Effector memory CD8-positive, alpha-beta T cell (primary cell): ENCODE measurements at regions not wholly inside any gene's neighbourhood (a gene's known extent, or its start where the extent isn't known, plus 50 kb on each side); places are given as distances from the start of the nearest gene placed in this dataset.

ENCODE experiments used
- ATAC-seq: fragments of 150-1000 bp; cut with Tn5 transposase; replicated peaks from 2 replicates; pipeline ENCODE4 v1.10.0; 2021; ENCODE audit warnings: mild to moderate bottlenecking, moderate library complexity
- DNase-seq, 3 experiments: peaks; one replicate each; pipeline ENCODE4 v3.0.0; 2021
- H3K27ac Mint-ChIP-seq, 2 donors: one replicate each; pipeline ENCODE4 v1.8.0; 2022; ENCODE audit warnings: mild to moderate bottlenecking in 2 of 2, mixed read lengths in 2 of 2, moderate library complexity in 2 of 2
- H3K27me3 Mint-ChIP-seq, 2 donors: one replicate each; pipeline ENCODE4 v1.8.0; 2022; ENCODE audit warnings: mixed read lengths in 2 of 2
- H3K36me3 Mint-ChIP-seq: one replicate; pipeline ENCODE4 v1.8.0; 2022; ENCODE audit warnings: mild to moderate bottlenecking, moderate library complexity, mixed read lengths; ENCODE audit not compliant: insufficient read depth
- H3K4me1 Mint-ChIP-seq, 2 donors: one replicate each; pipeline ENCODE4 v1.8.0; 2022; ENCODE audit warnings: low read depth in 2 of 2, mixed read lengths in 2 of 2
- H3K4me3 Mint-ChIP-seq, 2 donors: one replicate each; pipeline ENCODE4 v1.8.0; 2022; ENCODE audit warnings: mild to moderate bottlenecking in 2 of 2, mixed read lengths in 2 of 2, moderate library complexity in 2 of 2
- H3K9me3 Mint-ChIP-seq, 2 donors: one replicate each; pipeline ENCODE4 v1.8.0; 2022; ENCODE audit warnings: mixed read lengths in 2 of 2

DNA sequence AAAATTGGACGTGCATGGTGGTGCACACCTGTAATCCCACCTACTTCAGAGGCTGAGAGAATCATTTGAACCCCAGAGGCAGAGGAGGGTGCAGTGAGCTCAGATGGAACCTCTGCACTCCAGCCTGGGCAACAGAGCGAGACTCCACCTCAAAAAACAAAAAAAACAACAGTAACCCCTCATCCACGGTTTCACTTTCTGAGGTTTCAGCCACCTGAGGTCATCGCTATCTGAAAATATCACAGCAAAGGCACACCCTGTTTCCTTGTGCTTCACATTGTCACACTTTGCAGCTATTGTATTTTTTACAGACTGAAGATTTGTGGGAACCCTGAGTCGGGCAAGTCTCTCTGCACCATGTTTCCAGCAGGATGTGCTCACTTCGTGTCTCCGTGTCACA is 54.1 kb upstream of the FOXQ1 start:
- DNase-seq (no peak), ATAC-seq (no peak)
- Mint-ChIP-seq H3K9me3 (no peaks in the 10 kb centered on the region), H3K27ac (no peak overlapping the region), H3K27me3 (peaks cover 21 to 53% of the 10 kb centered on the region in 2 donors), H3K4me1 (no peaks in the 10 kb centered on the region), H3K4me3 (no peak overlapping the region), H3K36me3 (no peaks in the 10 kb centered on the region)

DNA sequence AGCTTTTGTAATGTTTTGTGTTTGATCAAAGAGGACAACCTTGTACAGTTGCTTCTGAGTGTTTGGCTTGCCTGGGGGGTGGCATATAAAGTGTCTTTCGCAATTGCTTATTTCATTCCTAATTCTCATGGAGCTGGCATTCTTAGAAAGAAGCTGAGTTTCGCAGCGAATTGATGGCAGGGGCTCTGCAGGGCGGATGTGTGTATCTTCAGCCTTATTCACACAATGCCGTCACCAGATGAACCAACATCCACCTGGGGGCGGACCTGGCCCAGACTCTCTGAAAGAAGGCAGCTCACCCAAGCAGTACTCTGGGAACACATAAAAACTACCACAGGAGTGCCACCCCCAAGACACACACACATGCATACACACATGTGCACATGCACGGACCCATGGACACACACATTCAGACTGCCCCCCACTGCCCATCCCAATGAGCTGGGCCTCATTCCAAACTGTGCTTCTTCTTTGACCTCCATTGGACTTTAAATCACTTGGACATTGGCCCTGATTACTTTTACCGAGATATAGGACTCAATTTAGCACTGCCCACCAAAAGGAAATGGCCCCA is 55.4 kb upstream of the FOXQ1 start:
- peaks cover 21 to 58% of the 10 kb centered on the region in 2 donors for H3K27me3 Mint-ChIP-seq
- no peaks in the 10 kb centered on the region for H3K4me1 Mint-ChIP-seq
- no peak overlapping the region for H3K4me3 Mint-ChIP-seq
- H3K36me3 Mint-ChIP-seq: no peaks in the 10 kb centered on the region
- H3K9me3 Mint-ChIP-seq: no peaks in the 10 kb centered on the region
- no peak overlapping the region for H3K27ac Mint-ChIP-seq
- ATAC-seq (no peak), DNase-seq (no peak)

DNA sequence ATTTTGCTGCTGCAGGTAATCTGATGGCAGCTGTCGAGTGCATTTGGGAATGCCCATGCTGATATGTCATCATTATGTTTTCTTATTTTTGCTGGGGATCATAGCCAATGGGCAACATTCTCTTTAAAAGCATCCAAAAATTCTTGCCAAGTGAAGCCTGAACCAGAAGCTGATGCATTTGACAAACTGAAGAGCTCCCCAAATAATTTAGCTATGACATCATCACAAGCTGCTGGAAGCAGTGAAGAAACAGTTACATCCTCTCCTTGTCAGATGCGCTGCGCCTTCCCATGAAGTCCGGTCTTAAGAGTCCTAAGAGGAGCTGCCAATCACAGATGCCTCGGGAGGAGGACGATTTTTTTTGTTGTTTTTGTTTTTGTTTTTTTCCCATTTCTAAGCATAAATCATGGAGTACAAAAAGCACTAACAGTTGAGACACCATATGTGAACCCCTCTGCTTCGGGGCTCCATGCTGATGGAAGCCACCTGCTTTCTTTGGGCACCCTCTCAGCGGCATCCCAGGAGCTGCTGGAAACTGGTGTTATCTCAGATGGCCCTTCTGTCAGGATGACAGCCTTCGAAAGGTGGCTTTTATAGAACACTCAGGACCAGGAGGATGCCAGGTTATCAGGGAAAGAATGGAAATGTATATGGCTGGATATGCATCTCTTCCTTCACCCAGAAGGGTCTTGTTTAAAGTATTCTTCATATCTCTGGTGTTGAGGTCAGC is 56.1 kb upstream of the FOXQ1 start:
- Mint-ChIP-seq H3K4me1 (no peaks in the 10 kb centered on the region), H3K27ac (no peak overlapping the region), H3K4me3 (no peak overlapping the region), H3K27me3 (peaks cover 23 to 62% of the 10 kb centered on the region in 2 donors), H3K36me3 (no peaks in the 10 kb centered on the region), H3K9me3 (no peaks in the 10 kb centered on the region)
- ATAC-seq (no peak), DNase-seq (no peak)

DNA sequence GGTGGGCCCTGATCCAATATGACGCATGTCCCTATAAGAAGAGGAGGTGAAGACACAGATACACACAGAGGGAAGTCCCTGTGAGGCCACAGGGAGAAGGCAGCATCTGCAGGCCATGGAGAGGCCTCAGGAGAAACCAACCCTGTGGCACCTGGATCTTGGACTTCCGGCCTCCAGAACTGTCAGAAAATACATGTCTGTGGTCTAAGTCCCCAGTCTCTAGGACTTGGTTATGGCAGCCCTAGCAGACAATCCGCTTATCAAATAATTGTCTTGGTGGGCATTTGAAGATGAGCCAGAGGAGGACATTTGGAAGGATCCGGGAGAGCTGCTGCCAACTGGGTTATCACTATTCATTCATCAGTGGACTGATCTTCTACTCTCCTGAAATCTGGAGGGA is 57.6 kb upstream of the FOXQ1 start:
- DNase-seq (no peak), ATAC-seq (no peak)
- Mint-ChIP-seq H3K27ac (no peak overlapping the region), H3K4me1 (no peaks in the 10 kb centered on the region), H3K27me3 (peaks cover 35 to 67% of the 10 kb centered on the region in 2 donors), H3K4me3 (no peak overlapping the region), H3K36me3 (no peaks in the 10 kb centered on the region), H3K9me3 (no peaks in the 10 kb centered on the region)

GRCh38 chr6:1253816-1254215 is 58.1 kb upstream of the FOXQ1 start:
- peaks cover 40 to 69% of the 10 kb centered on the region in 2 donors for H3K27me3 Mint-ChIP-seq

DNA sequence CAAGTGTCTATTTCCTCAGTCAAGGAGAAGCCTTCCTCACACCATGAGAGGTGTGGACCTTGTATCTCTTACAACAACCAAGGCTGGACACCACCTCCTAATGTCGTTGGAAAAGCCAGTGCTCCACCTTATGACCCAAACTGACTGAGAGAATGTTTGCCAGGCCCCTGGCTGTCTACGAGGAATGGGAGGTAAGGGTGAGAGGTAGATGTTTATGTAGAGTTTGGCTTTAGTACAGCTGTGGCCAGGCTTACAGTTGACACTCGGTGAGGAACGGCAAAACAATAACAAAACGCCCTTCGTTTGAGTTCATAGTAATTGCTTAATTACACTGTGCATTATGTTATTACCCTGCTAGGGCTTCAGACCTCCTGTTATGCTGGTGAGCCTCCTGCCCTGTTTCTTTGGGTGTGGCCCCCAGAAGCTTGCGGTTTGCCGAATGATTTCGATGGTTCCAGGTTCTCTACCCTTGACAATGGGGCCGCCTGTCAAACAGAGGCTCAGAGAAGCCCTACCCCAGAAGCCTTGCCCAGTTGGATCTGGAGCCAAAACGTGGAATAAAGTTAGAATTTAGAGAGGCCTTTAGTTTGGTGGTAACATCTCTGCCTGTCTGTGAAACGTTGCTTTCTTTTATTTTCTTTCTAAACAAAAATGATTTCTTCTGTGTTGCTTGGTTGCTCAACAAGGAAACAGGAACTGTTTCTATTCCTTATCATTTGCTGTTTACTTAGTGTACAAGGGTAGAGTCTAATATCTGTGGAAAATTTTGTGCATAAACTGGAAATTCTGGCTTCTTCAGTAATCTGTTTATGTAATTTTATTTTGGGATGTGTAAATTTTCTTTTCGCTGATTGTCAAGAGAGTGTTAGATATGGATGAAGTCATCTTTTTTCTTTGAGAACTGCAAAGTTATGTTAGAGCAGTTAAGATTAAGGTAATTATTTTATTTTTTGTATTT is 60.4 kb upstream of the FOXQ1 start:
- H3K27me3 Mint-ChIP-seq: peaks cover 41 to 62% of the 10 kb centered on the region in 2 donors

More at GRCh38 chr6:1253816-1254215, 58.1 kb upstream of the FOXQ1 start:
- Mint-ChIP-seq H3K9me3 (no peaks in the 10 kb centered on the region), H3K36me3 (no peaks in the 10 kb centered on the region), H3K4me1 (no peaks in the 10 kb centered on the region), H3K27ac (no peak overlapping the region), H3K4me3 (no peak overlapping the region)
- DNase-seq (no peak), ATAC-seq (no peak)

GRCh38 chr6:1250489-1251197 is 61.3 kb upstream of the FOXQ1 start:
- no peak overlapping the region for H3K4me3 Mint-ChIP-seq
- no peak overlapping the region for H3K27ac Mint-ChIP-seq
- no peaks in the 10 kb centered on the region for H3K36me3 Mint-ChIP-seq
- DNase-seq (no peak), ATAC-seq (no peak)
- H3K4me1 Mint-ChIP-seq: no peaks in the 10 kb centered on the region
- H3K27me3 Mint-ChIP-seq: peaks cover 35 to 53% of the 10 kb centered on the region in 2 donors
- H3K9me3 Mint-ChIP-seq: no peaks in the 10 kb centered on the region

More for the DNA sequence above, 60.4 kb upstream of the FOXQ1 start:
- Mint-ChIP-seq H3K4me3 (no peak overlapping the region), H3K4me1 (no peaks in the 10 kb centered on the region), H3K36me3 (no peaks in the 10 kb centered on the region), H3K9me3 (no peaks in the 10 kb centered on the region), H3K27ac (no peak overlapping the region)
- DNase-seq: no peak
- no peak for ATAC-seq

GRCh38 chr6:1247894-1248293 is 64.0 kb upstream of the FOXQ1 start:
- no peaks in the 10 kb centered on the region for H3K9me3 Mint-ChIP-seq
- no peaks in the 10 kb centered on the region for H3K36me3 Mint-ChIP-seq
- ATAC-seq (no peak), DNase-seq (no peak)
- H3K27me3 Mint-ChIP-seq: peaks cover 20 to 33% of the 10 kb centered on the region in 2 donors
- H3K27ac Mint-ChIP-seq: no peak overlapping the region
- no peaks in the 10 kb centered on the region for H3K4me1 Mint-ChIP-seq
- H3K4me3 Mint-ChIP-seq: no peak overlapping the region

DNA sequence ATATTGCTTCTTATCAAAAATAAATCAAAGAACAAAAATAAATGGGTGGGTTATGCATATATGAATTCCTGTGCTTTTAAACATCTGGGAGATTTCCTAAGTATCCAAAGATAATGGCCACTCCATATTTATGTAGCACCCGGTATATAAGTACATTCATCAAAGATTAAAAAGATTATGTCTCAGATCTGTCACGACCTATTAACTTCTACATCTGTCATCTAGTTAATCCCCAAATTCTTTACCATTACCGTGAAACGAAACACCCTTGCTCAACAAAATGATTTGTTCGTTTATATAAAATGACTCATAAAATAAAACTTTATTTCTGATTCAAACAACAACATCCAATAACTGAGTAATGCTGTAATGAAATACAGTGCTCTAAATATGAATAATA is 64.8 kb upstream of the FOXQ1 start:
- no peak overlapping the region for H3K4me3 Mint-ChIP-seq
- H3K27ac Mint-ChIP-seq: no peak overlapping the region
- H3K4me1 Mint-ChIP-seq: no peaks in the 10 kb centered on the region
- no peaks in the 10 kb centered on the region for H3K9me3 Mint-ChIP-seq
- H3K27me3 Mint-ChIP-seq: peaks cover 20 to 32% of the 10 kb centered on the region in 2 donors
- DNase-seq (no peak), ATAC-seq (no peak)
- no peaks in the 10 kb centered on the region for H3K36me3 Mint-ChIP-seq

DNA sequence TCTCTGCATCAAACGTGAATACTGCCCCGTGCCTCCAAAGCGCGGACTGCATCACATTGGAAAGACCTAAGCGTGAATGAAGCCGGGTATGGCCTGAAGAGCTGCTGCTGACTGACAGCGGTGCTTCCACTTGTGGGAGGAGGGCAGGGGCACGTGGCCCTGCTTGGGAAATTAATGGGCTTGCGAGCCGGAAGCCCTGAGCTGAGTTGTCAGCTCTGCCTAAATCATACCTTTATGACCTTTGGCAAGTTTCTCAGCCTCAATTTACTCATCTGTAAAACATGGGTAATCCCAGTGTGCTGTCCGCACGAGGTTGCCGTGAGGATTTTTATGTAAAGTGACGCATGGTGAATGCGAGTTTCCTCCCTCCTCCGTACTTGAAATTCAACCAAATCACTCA is 67.0 kb upstream of the FOXQ1 start:
- Mint-ChIP-seq H3K4me3 (no peak overlapping the region), H3K27me3 (peaks cover 12 to 27% of the 10 kb centered on the region in 2 donors), H3K27ac (no peak overlapping the region), H3K9me3 (no peaks in the 10 kb centered on the region), H3K4me1 (no peaks in the 10 kb centered on the region), H3K36me3 (no peaks in the 10 kb centered on the region)
- DNase-seq (no peak), ATAC-seq (no peak)

- Mint-ChIP-seq H3K36me3 (no peaks in the 10 kb centered on the region), H3K9me3 (no peaks in the 10 kb centered on the region), H3K27me3 (peaks cover 6 to 23% of the 10 kb centered on the region in 2 donors), H3K4me3 (no peak overlapping the region), H3K27ac (no peak overlapping the region), H3K4me1 (no peaks in the 10 kb centered on the region)
- no peak for DNase-seq
- no peak for ATAC-seq
These were observed 67.6 kb upstream of the FOXQ1 start for GRCh38 chr6:1244278-1244677.

DNA sequence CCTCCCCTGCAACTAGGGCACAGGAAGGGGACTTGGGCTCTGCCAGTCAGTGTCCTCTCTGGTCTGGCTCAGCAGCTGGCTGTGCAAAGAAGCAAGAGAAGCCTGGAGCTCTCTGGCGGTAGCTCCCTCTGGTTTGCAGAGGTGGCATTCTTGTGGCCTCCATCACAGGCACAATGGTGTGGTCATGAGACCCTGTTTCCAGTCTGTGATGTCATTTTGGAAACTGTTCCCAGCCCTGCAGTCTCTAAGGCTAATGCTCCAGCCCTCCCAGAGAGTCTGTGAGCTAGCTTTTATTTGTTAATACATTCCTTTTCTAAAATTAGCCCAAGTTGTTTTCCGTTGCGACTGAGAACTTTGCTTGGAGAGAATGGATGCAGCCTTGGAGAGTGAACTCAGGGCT is 69.5 kb upstream of the FOXQ1 start:
- Mint-ChIP-seq H3K36me3 (no peaks in the 10 kb centered on the region), H3K4me3 (no peak overlapping the region), H3K27ac (no peak overlapping the region), H3K9me3 (no peaks in the 10 kb centered on the region), H3K4me1 (no peaks in the 10 kb centered on the region), H3K27me3 (peaks cover 5 to 40% of the 10 kb centered on the region in 2 donors)
- ATAC-seq (no peak), DNase-seq (no peak)

DNA sequence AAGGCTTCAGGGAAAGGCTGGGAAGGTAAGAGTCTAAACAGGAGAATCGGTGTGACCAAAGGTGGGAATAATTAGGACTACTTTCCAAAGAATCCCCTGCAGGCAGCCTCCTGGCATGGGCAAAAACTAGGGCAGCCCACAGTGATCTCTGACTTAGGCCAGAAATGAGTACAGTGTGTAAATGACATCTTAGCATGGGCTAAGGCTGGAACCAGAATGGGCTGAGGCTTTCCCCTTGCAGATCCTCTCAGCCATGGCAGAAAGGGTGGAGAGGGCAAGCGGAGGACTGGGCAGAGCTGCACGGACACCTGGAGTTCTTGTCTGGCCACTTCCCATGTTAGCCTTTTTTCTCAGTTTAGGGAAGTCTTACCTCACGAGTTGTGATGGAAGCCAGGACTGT is 69.9 kb upstream of the FOXQ1 start:
- DNase-seq: no peak
- no peaks in the 10 kb centered on the region for H3K4me1 Mint-ChIP-seq

More for the DNA sequence above, 69.9 kb upstream of the FOXQ1 start:
- Mint-ChIP-seq H3K27me3 (peaks cover 5 to 43% of the 10 kb centered on the region in 2 donors), H3K4me3 (no peak overlapping the region), H3K9me3 (no peaks in the 10 kb centered on the region), H3K36me3 (no peaks in the 10 kb centered on the region), H3K27ac (no peak overlapping the region)
- no peak for ATAC-seq
